ENCODE measurements at regions not wholly inside any gene's neighbourhood (a gene's known extent, or its start where the extent isn't known, plus 50 kb on each side); places are given as distances from the start of the nearest gene placed in this dataset.

DNA sequence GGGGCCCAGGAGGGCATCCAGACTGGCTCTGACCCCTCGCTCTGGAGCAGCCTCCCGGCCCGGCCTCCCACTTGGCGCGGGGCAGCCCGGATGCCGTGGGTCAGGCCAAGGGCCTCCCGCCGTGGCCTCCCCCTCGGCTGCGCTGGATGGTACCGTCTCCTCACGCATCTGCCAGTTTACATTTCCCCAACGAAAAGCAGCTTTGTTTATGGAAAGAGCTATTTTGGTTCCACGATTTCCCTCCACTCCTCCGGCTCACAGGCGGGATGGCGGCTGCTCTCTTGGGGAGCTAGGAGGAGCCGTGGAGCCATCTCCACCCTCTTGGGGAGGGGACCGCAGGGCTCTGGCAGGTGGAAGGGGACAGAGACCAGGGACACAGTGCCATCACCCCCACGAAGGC, 93.2 kb upstream of the MYL10 start:
- TF ChIP-seq EZH2 (IDR thresholded peaks at IDR 0.05; ENCODE audit: borderline replicate concordance, insufficient read depth, low read depth, low read length, poor library complexity, severe bottlenecking): no peak
- TF ChIP-seq, protein P1, sequence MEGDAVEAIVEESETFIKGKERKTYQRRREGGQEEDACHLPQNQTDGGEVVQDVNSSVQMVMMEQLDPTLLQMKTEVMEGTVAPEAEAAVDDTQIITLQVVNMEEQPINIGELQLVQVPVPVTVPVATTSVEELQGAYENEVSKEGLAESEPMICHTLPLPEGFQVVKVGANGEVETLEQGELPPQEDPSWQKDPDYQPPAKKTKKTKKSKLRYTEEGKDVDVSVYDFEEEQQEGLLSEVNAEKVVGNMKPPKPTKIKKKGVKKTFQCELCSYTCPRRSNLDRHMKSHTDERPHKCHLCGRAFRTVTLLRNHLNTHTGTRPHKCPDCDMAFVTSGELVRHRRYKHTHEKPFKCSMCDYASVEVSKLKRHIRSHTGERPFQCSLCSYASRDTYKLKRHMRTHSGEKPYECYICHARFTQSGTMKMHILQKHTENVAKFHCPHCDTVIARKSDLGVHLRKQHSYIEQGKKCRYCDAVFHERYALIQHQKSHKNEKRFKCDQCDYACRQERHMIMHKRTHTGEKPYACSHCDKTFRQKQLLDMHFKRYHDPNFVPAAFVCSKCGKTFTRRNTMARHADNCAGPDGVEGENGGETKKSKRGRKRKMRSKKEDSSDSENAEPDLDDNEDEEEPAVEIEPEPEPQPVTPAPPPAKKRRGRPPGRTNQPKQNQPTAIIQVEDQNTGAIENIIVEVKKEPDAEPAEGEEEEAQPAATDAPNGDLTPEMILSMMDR (IDR thresholded peaks at IDR 0.05): no peak
